ENCODE measurements at regions not wholly inside any gene's neighbourhood (a gene's known extent, or its start where the extent isn't known, plus 50 kb on each side); places are given as distances from the start of the nearest gene placed in this dataset.

DNA sequence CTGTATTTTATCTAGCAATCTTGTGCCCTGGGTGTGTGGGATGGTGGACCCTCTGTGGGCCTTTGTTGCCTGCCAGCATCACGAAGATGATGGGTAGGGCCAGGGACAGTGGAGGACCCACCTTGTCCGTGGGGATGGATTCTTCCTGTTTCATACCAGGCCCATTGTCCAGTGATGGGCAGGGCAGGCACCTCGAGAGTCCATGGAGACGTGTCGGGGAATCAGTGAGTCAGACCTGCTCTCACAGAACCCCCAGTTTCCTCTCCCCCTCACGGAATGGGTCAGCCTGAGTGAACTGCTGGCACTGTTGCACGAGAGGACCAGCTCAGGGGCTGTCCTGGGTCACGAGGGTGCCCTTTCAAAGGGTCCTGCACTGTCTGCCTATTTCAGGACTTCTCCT is 401.2 kb downstream of the RPS24 start:
- TF ChIP-seq POLR2A (IDR thresholded peaks at IDR 0.05) (no peak), POLR2AphosphoS5 (IDR thresholded peaks at IDR 0.05) (no peak)
- TF ChIP-seq, protein P1, sequence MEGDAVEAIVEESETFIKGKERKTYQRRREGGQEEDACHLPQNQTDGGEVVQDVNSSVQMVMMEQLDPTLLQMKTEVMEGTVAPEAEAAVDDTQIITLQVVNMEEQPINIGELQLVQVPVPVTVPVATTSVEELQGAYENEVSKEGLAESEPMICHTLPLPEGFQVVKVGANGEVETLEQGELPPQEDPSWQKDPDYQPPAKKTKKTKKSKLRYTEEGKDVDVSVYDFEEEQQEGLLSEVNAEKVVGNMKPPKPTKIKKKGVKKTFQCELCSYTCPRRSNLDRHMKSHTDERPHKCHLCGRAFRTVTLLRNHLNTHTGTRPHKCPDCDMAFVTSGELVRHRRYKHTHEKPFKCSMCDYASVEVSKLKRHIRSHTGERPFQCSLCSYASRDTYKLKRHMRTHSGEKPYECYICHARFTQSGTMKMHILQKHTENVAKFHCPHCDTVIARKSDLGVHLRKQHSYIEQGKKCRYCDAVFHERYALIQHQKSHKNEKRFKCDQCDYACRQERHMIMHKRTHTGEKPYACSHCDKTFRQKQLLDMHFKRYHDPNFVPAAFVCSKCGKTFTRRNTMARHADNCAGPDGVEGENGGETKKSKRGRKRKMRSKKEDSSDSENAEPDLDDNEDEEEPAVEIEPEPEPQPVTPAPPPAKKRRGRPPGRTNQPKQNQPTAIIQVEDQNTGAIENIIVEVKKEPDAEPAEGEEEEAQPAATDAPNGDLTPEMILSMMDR (IDR thresholded peaks at IDR 0.05): no peak

Data from suprapubic skin (tissue), 4 donors.